HEK293 (cell line): ENCODE measurements at regions not wholly inside any gene's neighbourhood (a gene's known extent, or its start where the extent isn't known, plus 50 kb on each side); places are given as distances from the start of the nearest gene placed in this dataset.
A peak's percentile ranks its signal among the peaks of the same experiment; 100 is the strongest.

Experiments used
- CTCF ChIA-PET: fragments of 350-600 bp; formaldehyde crosslinking; extraction: SDS; loops from one replicate; lab custom pipeline; 2021; ENCODE audit warnings: antibody characterized with exemption; lab: Yijun Ruan, JAX
- POLR2A ChIA-PET: fragments of 300-600 bp; formaldehyde crosslinking; extraction: SDS; loops from one replicate; lab custom pipeline; 2020; ENCODE audit warnings: antibody characterized with exemption, inconsistent platforms; lab: Yijun Ruan, JAX
- H3K27ac ChIP-seq: fragments of 200-500 bp; sonication (Bioruptor generic); 2 replicates; pipeline ENCODE4 v1.5.1; 2014; ENCODE audit warnings: low read depth, low read length, control low read depth, inconsistent platforms; ENCODE audit errors: extremely low read depth
- H3K36me3 ChIP-seq, 2 experiments: fragments of 200-500 bp in 1 of 2; sonication (Bioruptor generic) in 1 of 2; 1 replicate in 1 of 2; 2 replicates in 1 of 2; pipeline ENCODE4 v1.5.1; 2014 to 2017; ENCODE audit warnings: inconsistent platforms in 2 of 2, low read length in 2 of 2; ENCODE audit not compliant: control insufficient read depth in 2 of 2, insufficient read depth in 1 of 2
- H3K4me1 ChIP-seq: fragments of 200-500 bp; sonication (Bioruptor generic); 2 replicates; pipeline ENCODE4 v1.5.1; 2014; ENCODE audit warnings: mild to moderate bottlenecking, low read length, inconsistent platforms; ENCODE audit not compliant: control insufficient read depth, insufficient read depth
- H3K4me3 ChIP-seq: 2 replicates; pipeline ENCODE4 v1.5.1; 2011; ENCODE audit warnings: low read depth, mild to moderate bottlenecking, control low read depth, low read length, moderate library complexity
- H3K9me3 ChIP-seq: fragments of 200-500 bp; sonication (Bioruptor generic); 2 replicates; pipeline ENCODE4 v1.5.1; 2014; ENCODE audit warnings: low read depth, low read length, inconsistent platforms; ENCODE audit not compliant: control insufficient read depth, insufficient read depth
- BCL11B ChIP-seq: fragments of 450-650 bp; formaldehyde crosslinking; IDR thresholded peaks from 2 replicates; pipeline ENCODE4 v1.5.1; 2016; ENCODE audit warnings: low read depth, missing biosample characterization, missing genetic modification characterization
- KLF8 ChIP-seq: fragments of 450-650 bp; formaldehyde crosslinking; IDR thresholded peaks from 2 replicates; pipeline ENCODE4 v1.5.1; 2016; ENCODE audit warnings: missing biosample characterization, missing genetic modification characterization
- KLF9 ChIP-seq: fragments of 450-650 bp; formaldehyde crosslinking; IDR thresholded peaks from 2 replicates; pipeline ENCODE4 v1.5.1; 2016; ENCODE audit warnings: missing biosample characterization, missing genetic modification characterization, low read depth
- OVOL3 ChIP-seq: fragments of 450-650 bp; formaldehyde crosslinking; IDR thresholded peaks from 2 replicates; pipeline ENCODE4 v1.5.1; 2016; ENCODE audit warnings: missing biosample characterization, missing genetic modification characterization
- PRDM6 ChIP-seq: fragments of 450-650 bp; formaldehyde crosslinking; IDR thresholded peaks from 2 replicates; pipeline ENCODE4 v1.5.1; 2017; ENCODE audit warnings: missing biosample characterization, missing genetic modification characterization
- SCRT2 ChIP-seq: fragments of 450-650 bp; formaldehyde crosslinking; IDR thresholded peaks from 2 replicates; pipeline ENCODE4 v1.5.1; 2016; ENCODE audit warnings: missing biosample characterization, missing genetic modification characterization
- SETDB1 ChIP-seq: IDR thresholded peaks from one replicate; pipeline ENCODE4 v1.6.1; 2017; ENCODE audit warnings: mild to moderate bottlenecking, low read length, moderate library complexity, mixed read lengths; ENCODE audit not compliant: insufficient read length
- SP3 ChIP-seq: fragments of 450-650 bp; formaldehyde crosslinking; IDR thresholded peaks from 2 replicates; pipeline ENCODE4 v1.5.1; 2016; ENCODE audit warnings: missing biosample characterization, missing genetic modification characterization
- SP7 ChIP-seq: fragments of 450-650 bp; formaldehyde crosslinking; IDR thresholded peaks from 2 replicates; pipeline ENCODE4 v1.5.1; 2016; ENCODE audit warnings: missing biosample characterization, missing genetic modification characterization
- ZEB2 ChIP-seq: fragments of 450-650 bp; formaldehyde crosslinking; IDR thresholded peaks from 2 replicates; pipeline ENCODE4 v1.5.1; 2016; ENCODE audit warnings: missing biosample characterization, missing genetic modification characterization
- ZNF155 ChIP-seq: fragments of 450-650 bp; formaldehyde crosslinking; IDR thresholded peaks from 2 replicates; pipeline ENCODE4 v1.5.1; 2016; ENCODE audit warnings: missing biosample characterization, missing genetic modification characterization
- ZNF157 ChIP-seq: fragments of 450-650 bp; formaldehyde crosslinking; IDR thresholded peaks from 2 replicates; pipeline ENCODE4 v1.5.1; 2016; ENCODE audit warnings: missing biosample characterization, missing genetic modification characterization
- ZNF664 ChIP-seq: fragments of 450-650 bp; formaldehyde crosslinking; IDR thresholded peaks from 2 replicates; pipeline ENCODE4 v1.5.1; 2016; ENCODE audit warnings: missing biosample characterization, missing genetic modification characterization
- ZNF707 ChIP-seq: fragments of 450-650 bp; formaldehyde crosslinking; IDR thresholded peaks from 2 replicates; pipeline ENCODE4 v1.5.1; 2016; ENCODE audit warnings: missing biosample characterization, missing genetic modification characterization
- ZNF785 ChIP-seq: fragments of 450-650 bp; formaldehyde crosslinking; IDR thresholded peaks from 2 replicates; pipeline ENCODE4 v1.5.1; 2016; ENCODE audit warnings: missing biosample characterization, missing genetic modification characterization
- TF ChIP-seq, protein P1 (sequence below): fragments of 450-650 bp; formaldehyde crosslinking; IDR thresholded peaks from 2 replicates; pipeline ENCODE4; 2016; ENCODE audit warnings: missing biosample characterization, missing genetic modification characterization

DNA sequence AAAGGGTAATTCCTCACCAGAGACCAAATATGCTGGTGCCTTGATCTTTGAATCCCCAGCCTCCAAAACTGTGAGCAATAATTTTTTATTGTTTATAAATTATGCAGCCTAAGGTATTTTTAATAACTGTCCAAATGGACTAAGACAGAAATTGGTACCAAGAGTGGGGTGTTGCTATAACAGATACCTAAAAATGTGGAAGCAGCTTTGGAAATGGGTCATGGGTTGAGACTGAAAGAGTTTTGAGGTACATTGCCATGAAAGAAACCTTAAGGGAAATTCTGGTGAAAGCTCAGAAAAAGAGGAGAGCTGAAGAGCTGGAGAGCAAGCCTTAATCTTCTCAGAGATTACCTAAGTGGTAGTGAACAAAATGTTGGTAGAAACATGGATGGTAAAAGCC lies 378.2 kb downstream of the NXPE2 start:
- ChIA-PET POLR2A (no interaction called here), CTCF (no interaction called here)
- Histone ChIP-seq H3K4me1 (no peaks in the 10 kb centered on the region), H3K4me3 (no peak overlapping the region), H3K9me3 (no peaks in the 10 kb centered on the region), H3K27ac (no peak overlapping the region), H3K36me3 (no peaks in the 10 kb centered on the region)
- TF ChIP-seq ZNF785 (no peak), SETDB1 (peak; percentile 34), OVOL3 (tag by site-specific recombination) (no peak), KLF9 (tag by site-specific recombination) (no peak), ZNF707 (tag by site-specific recombination) (peak; percentile 86)

DNA sequence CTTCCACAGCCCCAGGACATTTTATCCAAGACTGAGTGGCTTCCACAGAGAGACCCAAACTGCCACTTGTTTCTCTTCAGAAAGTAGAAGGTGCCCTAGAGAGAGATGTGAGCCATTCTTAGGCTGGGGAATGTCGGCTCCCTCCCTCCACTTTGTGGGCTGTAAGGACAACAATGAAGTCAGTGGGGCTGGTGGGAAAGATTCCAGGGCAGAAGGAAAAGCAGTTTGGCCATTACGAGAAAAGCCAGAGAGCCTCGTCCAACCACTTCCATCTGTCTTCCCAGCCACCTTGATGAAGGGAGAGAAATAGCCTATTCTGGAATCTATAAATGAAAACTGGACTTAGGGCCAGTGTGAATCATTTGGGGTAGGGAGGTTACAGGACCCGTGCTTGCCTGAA lies 382.5 kb downstream of the NXPE2 start:
- no peaks in the 10 kb centered on the region for H3K9me3 ChIP-seq
- TF ChIP-seq BCL11B (no peak), SP7 (no peak)
- ChIA-PET POLR2A (no interaction called here), CTCF (interaction anchor here (0.8 kb wide), 1 partner anchor 72 kb away, joined by 3 read pairs; no protein-coding TSS in a partner anchor)
- H3K4me3 ChIP-seq = no peak overlapping the region
- no peaks in the 10 kb centered on the region for H3K4me1 ChIP-seq
- no peaks in the 10 kb centered on the region for H3K36me3 ChIP-seq
- no peak overlapping the region for H3K27ac ChIP-seq

- Histone ChIP-seq H3K36me3 (no peaks in the 10 kb centered on the region), H3K9me3 (no peaks in the 10 kb centered on the region), H3K4me1 (no peaks in the 10 kb centered on the region), H3K4me3 (no peak overlapping the region), H3K27ac (no peak overlapping the region)
- POLR2A ChIA-PET = no interaction called here
- CTCF ChIA-PET = no interaction called here
- TF ChIP-seq KLF8 (no peak), ZNF664 (tag by site-specific recombination) (no peak), SETDB1 (peak; percentile 74), ZNF157 (tag by site-specific recombination) (no peak)
Measured at GRCh38 chr11:115065314-115065713, 387.0 kb downstream of the NXPE2 start.

DNA sequence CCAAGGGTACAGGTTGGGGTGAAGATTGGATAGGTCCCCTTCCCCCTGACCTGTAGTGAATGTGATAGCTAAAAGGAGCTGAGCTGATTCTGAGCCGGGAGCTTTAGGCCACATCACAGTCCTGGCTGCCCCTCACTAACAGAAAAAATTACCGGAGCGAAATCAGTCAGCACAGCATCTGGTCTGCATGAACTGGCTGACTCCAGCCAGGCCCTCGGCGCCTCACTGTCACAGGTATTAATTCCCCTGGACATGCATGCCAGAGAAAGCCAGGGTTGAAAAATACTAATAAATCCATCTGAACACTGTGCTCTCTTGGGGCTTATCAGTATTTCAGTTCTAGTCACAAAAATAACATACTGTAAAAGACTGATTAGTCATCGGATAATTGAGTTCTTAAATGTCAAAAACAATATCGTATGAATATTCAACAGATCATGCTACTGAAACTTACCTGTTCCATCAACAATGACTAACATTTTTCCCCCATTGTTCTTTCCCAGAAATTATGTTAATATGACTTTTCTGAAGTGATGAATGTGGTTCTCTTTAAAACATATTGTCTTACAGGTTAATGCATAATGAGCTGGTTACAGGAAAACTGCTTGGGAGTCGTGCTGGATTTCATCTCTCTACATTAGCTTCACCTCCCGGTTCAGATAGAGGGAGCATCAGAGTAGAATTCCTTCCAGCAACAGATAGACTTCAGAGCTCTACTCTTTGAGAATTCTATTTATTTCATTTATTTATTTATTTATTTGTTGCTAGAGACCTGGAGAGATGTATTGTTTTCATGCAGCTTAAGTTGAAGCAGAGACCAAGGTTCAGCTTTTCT lies 387.7 kb downstream of the NXPE2 start:
- Histone ChIP-seq H3K9me3 (no peaks in the 10 kb centered on the region), H3K4me1 (no peaks in the 10 kb centered on the region), H3K4me3 (no peak overlapping the region), H3K27ac (no peak overlapping the region), H3K36me3 (no peaks in the 10 kb centered on the region)
- ChIA-PET CTCF (no interaction called here), POLR2A (no interaction called here)
- TF ChIP-seq PRDM6 (tag by site-specific recombination) (peak; percentile 47), ZEB2 (tag by site-specific recombination) (0 out of 2 replicates have a peak, but pooled peaks have one; percentile 26), SCRT2 (tag by site-specific recombination) (0 out of 2 replicates have a peak, but pooled peaks have one; percentile 21), SP3 (no peak), ZNF155 (tag by site-specific recombination) (no peak)
- TF ChIP-seq, protein P1, sequence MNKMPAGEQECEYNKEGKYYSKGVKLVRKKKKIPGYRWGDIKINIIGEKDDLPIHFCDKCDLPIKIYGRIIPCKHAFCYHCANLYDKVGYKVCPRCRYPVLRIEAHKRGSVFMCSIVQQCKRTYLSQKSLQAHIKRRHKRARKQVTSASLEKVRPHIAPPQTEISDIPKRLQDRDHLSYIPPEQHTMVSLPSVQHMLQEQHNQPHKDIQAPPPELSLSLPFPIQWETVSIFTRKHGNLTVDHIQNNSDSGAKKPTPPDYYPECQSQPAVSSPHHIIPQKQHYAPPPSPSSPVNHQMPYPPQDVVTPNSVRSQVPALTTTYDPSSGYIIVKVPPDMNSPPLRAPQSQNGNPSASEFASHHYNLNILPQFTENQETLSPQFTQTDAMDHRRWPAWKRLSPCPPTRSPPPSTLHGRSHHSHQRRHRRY (tag by site-specific recombination) = no peak
